ENCODE measurements at regions not wholly inside any gene's neighbourhood (a gene's known extent, or its start where the extent isn't known, plus 50 kb on each side); places are given as distances from the start of the nearest gene placed in this dataset.

DNA sequence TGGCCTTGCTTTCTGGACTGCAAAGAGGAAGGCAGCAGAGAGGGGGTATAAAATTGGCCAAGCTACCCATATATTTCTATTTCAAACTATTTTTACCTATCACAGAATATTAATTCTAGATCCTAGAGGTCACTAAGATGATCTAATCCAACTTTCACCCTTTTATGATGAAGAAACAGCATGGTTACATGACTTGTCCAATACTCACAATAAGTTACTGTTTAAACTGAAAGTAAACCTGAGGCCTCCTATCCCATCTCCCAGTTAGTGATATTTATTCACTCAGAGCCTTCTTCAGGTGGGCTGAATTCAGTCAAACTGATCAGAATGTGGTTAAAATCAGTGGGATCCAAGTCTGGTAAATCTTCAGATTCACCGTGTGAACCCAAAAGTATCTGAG, 1345.1 kb downstream of the XPNPEP1 start:
- H2BK20ac ChIP-seq (ENCODE audit: low read depth, low read length, poor library complexity, severe bottlenecking), result no peak overlapping the region
- H2AK5ac ChIP-seq (ENCODE audit: insufficient read length, low read length), result no peak overlapping the region
- no peaks in the 10 kb centered on the region for H3K4me1 ChIP-seq (ENCODE audit: insufficient read depth, low read length)
- no peaks in the 10 kb centered on the region for H3K27me3 Mint-ChIP-seq (ENCODE audit: low read depth)
- no peak overlapping the region for H3K4ac ChIP-seq (ENCODE audit: low read depth, low read length)
- no peak overlapping the region for H2BK12ac ChIP-seq (ENCODE audit: insufficient read length, low read depth, low read length)
- H3K9me3 Mint-ChIP-seq, result no peaks in the 10 kb centered on the region
- H3K79me1 ChIP-seq (ENCODE audit: insufficient read depth, low read depth, low read length, poor library complexity, severe bottlenecking), result no peaks in the 10 kb centered on the region
- no peak overlapping the region for H3K56ac ChIP-seq (ENCODE audit: insufficient read length, low read depth, low read length)
- H3K18ac ChIP-seq (ENCODE audit: insufficient read length, low read depth, low read length), result no peak overlapping the region
- no peak for DNase-seq
- H3K23me2 ChIP-seq (ENCODE audit: insufficient read length, low read depth, low read length, poor library complexity, severe bottlenecking), result no peaks in the 10 kb centered on the region
- no peak overlapping the region for H4K8ac ChIP-seq (replicated peaks; ENCODE audit: insufficient read length, low read depth, low read length)
- H3T11ph ChIP-seq (ENCODE audit: low read length), result no peak overlapping the region
- no peak overlapping the region for H3K23ac ChIP-seq (ENCODE audit: insufficient read length, low read depth, low read length)
- peaks cover 7 to 8% of the 10 kb centered on the region in 2 experiments for H3K4me1 Mint-ChIP-seq
- no CpG with 5 or more reads among the region's 1 CpG for WGBS (ENCODE audit: extremely low coverage, insufficient read length, low lambda C conversion rate)
- H4K5ac ChIP-seq (ENCODE audit: insufficient read length, low read depth, low read length), result no peak overlapping the region
- no peak overlapping the region for H4K91ac ChIP-seq (ENCODE audit: insufficient read length, low read depth, low read length)
- H3K4me2 ChIP-seq (ENCODE audit: insufficient read depth, insufficient read length, low read length), result no peak overlapping the region
- H3K9me3 ChIP-seq (ENCODE audit: control insufficient read depth, low read depth, low read length), result no peaks in the 10 kb centered on the region
- no peak overlapping the region for H2BK5ac ChIP-seq (ENCODE audit: insufficient read length, low read length)
- H3K36me3 Mint-ChIP-seq (ENCODE audit: insufficient read depth in 1 of 3, low read depth in 3 of 3), result no peaks in the 10 kb centered on the region
- H2BK15ac ChIP-seq (ENCODE audit: low read depth, low read length), result no peak overlapping the region
- no peak overlapping the region for H3K9ac ChIP-seq (ENCODE audit: extremely low read depth, insufficient read length, low read length)
- no peak overlapping the region for H3K27ac Mint-ChIP-seq
- H3K27me3 ChIP-seq (ENCODE audit: insufficient read depth, low read length), result no peaks in the 10 kb centered on the region
- H3K79me2 ChIP-seq (ENCODE audit: insufficient read depth, low read length), result no peaks in the 10 kb centered on the region
- no peak overlapping the region for H2AFZ ChIP-seq (ENCODE audit: low read length)
- H3K14ac ChIP-seq (ENCODE audit: insufficient read depth, low read length), result no peak overlapping the region
- no peak overlapping the region for H3K27ac ChIP-seq (ENCODE audit: insufficient read length, low read depth, low read length)
- no peak overlapping the region for H3K4me3 Mint-ChIP-seq
- H4K20me1 ChIP-seq (ENCODE audit: control insufficient read depth, insufficient read depth, insufficient read length), result no peaks in the 10 kb centered on the region
- H2BK120ac ChIP-seq (ENCODE audit: low read depth, low read length, poor library complexity, severe bottlenecking), result no peak overlapping the region
- TF ChIP-seq, protein P1, sequence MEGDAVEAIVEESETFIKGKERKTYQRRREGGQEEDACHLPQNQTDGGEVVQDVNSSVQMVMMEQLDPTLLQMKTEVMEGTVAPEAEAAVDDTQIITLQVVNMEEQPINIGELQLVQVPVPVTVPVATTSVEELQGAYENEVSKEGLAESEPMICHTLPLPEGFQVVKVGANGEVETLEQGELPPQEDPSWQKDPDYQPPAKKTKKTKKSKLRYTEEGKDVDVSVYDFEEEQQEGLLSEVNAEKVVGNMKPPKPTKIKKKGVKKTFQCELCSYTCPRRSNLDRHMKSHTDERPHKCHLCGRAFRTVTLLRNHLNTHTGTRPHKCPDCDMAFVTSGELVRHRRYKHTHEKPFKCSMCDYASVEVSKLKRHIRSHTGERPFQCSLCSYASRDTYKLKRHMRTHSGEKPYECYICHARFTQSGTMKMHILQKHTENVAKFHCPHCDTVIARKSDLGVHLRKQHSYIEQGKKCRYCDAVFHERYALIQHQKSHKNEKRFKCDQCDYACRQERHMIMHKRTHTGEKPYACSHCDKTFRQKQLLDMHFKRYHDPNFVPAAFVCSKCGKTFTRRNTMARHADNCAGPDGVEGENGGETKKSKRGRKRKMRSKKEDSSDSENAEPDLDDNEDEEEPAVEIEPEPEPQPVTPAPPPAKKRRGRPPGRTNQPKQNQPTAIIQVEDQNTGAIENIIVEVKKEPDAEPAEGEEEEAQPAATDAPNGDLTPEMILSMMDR (conservative IDR thresholded peaks at IDR 0.05), result no peak

Data from H9 (cell line).